Osteocyte (in vitro differentiated cells): ENCODE measurements at regions not wholly inside any gene's neighbourhood (a gene's known extent, or its start where the extent isn't known, plus 50 kb on each side); places are given as distances from the start of the nearest gene placed in this dataset.

Experiments
- DNase-seq: peaks from one replicate; pipeline ENCODE4 v3.0.0; 2021; ENCODE audit warnings: mixed read lengths; ENCODE audit not compliant: unreplicated experiment; ENCODE audit errors: extremely low spot score
- H3K27ac Mint-ChIP-seq: one replicate; pipeline ENCODE4 v1.8.0; 2021; ENCODE audit warnings: mild to moderate bottlenecking, mixed read lengths; ENCODE audit not compliant: unreplicated experiment
- H3K27me3 Mint-ChIP-seq: one replicate; pipeline ENCODE4 v1.8.0; 2021; ENCODE audit warnings: mixed read lengths; ENCODE audit not compliant: unreplicated experiment
- H3K36me3 Mint-ChIP-seq: one replicate; pipeline ENCODE4 v1.8.0; 2021; ENCODE audit warnings: mixed read lengths; ENCODE audit not compliant: unreplicated experiment
- H3K4me1 Mint-ChIP-seq: one replicate; pipeline ENCODE4 v1.8.0; 2021; ENCODE audit warnings: mixed read lengths; ENCODE audit not compliant: unreplicated experiment
- H3K4me3 Mint-ChIP-seq: one replicate; pipeline ENCODE4 v1.8.0; 2021; ENCODE audit warnings: mild to moderate bottlenecking, moderate library complexity, mixed read lengths; ENCODE audit not compliant: unreplicated experiment
- H3K9me3 Mint-ChIP-seq: one replicate; pipeline ENCODE4 v1.8.0; 2021; ENCODE audit warnings: mixed read lengths; ENCODE audit not compliant: unreplicated experiment
- CTCF ChIP-seq: fragments of 200-600 bp; sonication (generic); IDR thresholded peaks from 2 replicates; pipeline ENCODE4 v1.5.0; 2021; ENCODE audit warnings: antibody characterized with exemption, mild to moderate bottlenecking, moderate library complexity

DNA sequence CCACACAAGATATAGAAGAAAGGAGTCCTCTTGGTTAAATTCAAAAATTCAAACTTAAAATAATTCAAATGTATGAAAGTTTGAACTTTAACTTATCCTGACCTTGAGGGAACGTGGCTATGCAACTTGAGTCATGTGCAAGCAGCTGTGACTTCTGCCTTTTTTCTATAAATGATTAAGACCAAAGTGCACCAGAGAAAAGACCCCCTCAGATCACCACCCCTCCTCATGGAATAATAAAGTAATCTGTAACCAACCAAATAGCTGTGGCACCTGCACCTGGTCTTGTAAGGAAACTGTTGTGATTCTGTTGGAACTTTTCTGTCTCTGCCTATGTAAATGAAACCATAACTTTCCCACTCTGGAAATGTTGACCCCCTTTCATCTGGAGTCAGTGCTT, 141.1 kb upstream of the GGTLC1 start:
- Mint-ChIP-seq H3K27ac (no peak overlapping the region), H3K4me3 (no peak overlapping the region), H3K27me3 (peaks cover 3% of the 10 kb centered on the region), H3K9me3 (no peaks in the 10 kb centered on the region), H3K4me1 (peaks cover 23% of the 10 kb centered on the region), H3K36me3 (no peaks in the 10 kb centered on the region)
- no peak for TF ChIP-seq CTCF
- DNase-seq: no peak

DNA sequence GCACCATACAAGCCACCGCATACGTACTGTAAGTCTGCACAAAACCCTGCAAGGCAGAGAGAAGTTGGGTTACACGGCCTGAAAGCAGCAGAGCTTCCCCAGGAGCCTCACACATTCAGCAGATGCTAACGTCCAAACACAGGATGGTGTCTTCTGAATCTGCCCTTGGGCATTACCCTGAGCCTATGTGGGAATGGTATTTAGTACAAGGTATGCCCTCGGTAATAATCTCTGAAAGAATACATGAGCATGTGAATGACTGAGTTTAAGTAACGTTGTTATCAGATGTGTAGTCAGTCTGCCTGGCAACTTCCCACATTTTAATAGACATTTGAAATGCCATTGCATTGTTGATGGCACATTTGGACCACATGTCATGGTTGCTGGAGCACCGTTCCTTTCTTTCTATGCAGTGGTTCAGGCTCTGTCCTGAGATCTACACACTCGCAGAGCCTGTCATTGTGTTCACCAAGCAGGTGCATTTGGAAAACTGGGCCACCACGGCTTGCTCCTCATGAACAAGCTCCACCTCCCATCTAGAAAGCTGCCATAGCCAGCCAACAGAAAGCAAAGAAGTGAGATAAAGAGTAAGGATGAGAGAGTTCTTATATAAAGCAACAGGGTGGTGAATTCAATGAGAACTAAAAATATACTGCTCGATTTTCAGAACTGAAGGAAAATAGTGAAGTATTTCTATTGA, 136.5 kb upstream of the GGTLC1 start:
- H3K36me3 Mint-ChIP-seq: no peaks in the 10 kb centered on the region
- no peak for DNase-seq
- H3K9me3 Mint-ChIP-seq: no peaks in the 10 kb centered on the region
- H3K27me3 Mint-ChIP-seq: peaks cover 6% of the 10 kb centered on the region
- TF ChIP-seq CTCF: no peak
- no peak overlapping the region for H3K27ac Mint-ChIP-seq
- H3K4me1 Mint-ChIP-seq: peaks cover 18% of the 10 kb centered on the region
- no peak overlapping the region for H3K4me3 Mint-ChIP-seq

- DNase-seq: no peak
- TF ChIP-seq CTCF: no peak
- H3K9me3 Mint-ChIP-seq: no peaks in the 10 kb centered on the region
- H3K36me3 Mint-ChIP-seq: no peaks in the 10 kb centered on the region
- no peak overlapping the region for H3K27ac Mint-ChIP-seq
- no peak overlapping the region for H3K4me3 Mint-ChIP-seq
- H3K27me3 Mint-ChIP-seq: peaks cover 6% of the 10 kb centered on the region
- peaks cover 22% of the 10 kb centered on the region for H3K4me1 Mint-ChIP-seq
Measured at GRCh38 chr20:24124003-24124402, 135.4 kb upstream of the GGTLC1 start.

GRCh38 chr20:24118441-24119175, 130.0 kb upstream of the GGTLC1 start:
- peaks cover 46% of the 10 kb centered on the region for H3K4me1 Mint-ChIP-seq
- H3K36me3 Mint-ChIP-seq: no peaks in the 10 kb centered on the region
- H3K27ac Mint-ChIP-seq: peak overlapping the region; percentile 25
- no peak overlapping the region for H3K4me3 Mint-ChIP-seq
- peaks cover 2% of the 10 kb centered on the region for H3K27me3 Mint-ChIP-seq
- H3K9me3 Mint-ChIP-seq: no peaks in the 10 kb centered on the region
- no peak for DNase-seq
- no peak for TF ChIP-seq CTCF

GRCh38 chr20:24118034-24118433, 129.5 kb upstream of the GGTLC1 start:
- no peak for TF ChIP-seq CTCF
- no peak for DNase-seq
- H3K36me3 Mint-ChIP-seq: no peaks in the 10 kb centered on the region
- H3K4me1 Mint-ChIP-seq: peaks cover 40% of the 10 kb centered on the region
- no peaks in the 10 kb centered on the region for H3K27me3 Mint-ChIP-seq
- H3K4me3 Mint-ChIP-seq: no peak overlapping the region
- peak overlapping the region; percentile 25 for H3K27ac Mint-ChIP-seq
- no peaks in the 10 kb centered on the region for H3K9me3 Mint-ChIP-seq
